ENCODE measurements at regions not wholly inside any gene's neighbourhood (a gene's known extent, or its start where the extent isn't known, plus 50 kb on each side); places are given as distances from the start of the nearest gene placed in this dataset.

DNA sequence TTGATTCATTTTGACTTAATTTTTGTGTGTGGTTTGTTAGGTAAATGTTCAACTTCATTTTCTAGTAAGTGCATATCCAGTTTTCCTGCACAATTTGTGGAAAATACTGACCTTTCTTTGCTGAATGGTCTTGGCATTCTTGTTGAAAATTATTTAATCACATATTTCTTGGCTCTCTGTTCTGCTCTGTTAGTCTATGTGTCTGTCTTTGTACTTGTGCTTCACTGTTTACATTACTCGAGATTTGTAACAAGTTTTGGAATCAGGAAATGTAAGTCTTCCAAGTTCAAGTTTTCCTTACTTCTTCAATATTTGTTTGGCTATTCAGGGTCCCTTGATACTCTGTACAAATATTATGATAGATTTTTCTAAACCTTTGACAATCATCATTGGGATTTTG, 838.2 kb upstream of the POM121L12 start:
- TF ChIP-seq TAF1 (IDR thresholded peaks at IDR 0.05; ENCODE audit: low read depth, low read length) (no peak), POLR2A (IDR thresholded peaks at IDR 0.05; ENCODE audit: low read depth, low read length) (no peak), POLR2AphosphoS5 (IDR thresholded peaks at IDR 0.05; ENCODE audit: low read depth, low read length) (no peak)
